ENCODE measurements at regions not wholly inside any gene's neighbourhood (a gene's known extent, or its start where the extent isn't known, plus 50 kb on each side); places are given as distances from the start of the nearest gene placed in this dataset.

DNA sequence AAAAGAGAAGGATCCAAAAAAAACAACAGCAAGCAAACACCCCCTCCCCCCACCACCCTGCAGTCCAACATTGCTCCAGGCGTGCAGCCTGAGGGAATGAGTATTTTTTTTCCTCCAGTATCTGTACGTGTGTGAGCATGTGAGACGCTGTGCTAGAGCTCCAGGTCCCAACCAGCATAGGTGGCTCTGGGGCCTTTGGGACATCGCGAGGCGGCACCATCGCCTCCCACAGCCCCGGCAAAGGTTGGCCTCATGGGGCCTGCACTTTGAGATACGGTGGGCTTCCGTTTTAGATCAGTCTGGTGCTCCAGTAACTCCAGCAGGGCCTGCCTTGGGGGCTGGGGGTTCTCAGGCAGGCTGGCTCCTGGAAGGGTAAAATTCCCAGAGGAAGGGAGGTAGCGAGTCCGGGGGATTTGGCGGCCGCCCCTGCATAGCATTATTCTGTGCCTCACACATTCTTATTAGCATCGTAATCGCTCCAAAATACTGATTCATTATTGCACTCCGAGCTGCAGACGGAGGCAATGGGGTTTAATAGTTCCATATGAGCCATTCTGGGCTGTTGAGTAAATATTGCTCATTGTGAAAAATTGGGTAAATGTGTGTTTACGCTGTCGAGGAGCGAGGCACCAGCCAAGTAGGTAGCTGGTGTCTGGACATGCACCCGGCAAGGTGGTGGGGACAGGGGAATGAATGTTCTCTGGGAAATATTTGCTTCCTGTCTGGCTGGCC, 143.1 kb upstream of the MYL2 start:
- DNase-seq (ENCODE audit: low read depth in 3 of 3, low spot score in 2 of 3): no peak

DNA sequence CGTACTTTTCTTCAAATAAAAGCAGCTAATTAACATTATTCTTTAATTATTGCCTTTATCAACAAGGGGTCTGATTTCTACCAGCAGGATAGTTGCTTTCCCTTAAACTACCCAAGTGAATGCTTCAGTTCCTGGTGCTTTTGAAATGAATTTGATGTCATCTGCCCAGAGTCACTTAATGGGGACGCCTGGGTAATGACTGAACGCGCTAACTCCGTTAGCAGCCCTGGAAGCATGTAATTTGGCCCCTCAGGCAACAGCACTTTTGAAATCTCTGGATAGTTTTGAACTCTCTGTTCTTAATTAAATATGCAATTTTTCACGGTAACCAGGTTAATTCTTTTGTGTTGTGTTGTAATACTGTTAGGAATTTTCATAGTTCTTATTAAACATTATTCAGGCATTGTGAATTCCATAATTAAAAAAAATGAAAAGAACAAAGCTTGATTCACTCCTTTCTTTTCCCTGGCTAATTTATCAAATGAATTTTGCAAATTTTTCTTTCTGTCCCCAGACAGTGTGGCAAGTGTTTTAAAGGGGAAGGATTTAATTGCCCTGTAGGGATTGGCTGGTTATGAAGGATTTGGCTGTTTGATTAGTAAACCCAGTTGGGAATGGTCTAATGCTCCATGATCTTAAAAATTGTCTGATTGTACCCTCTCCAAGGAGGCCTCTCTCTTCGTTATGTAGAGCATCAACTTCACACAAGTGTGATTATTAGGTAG, 137.5 kb upstream of the MYL2 start:
- no peak for DNase-seq (ENCODE audit: low read depth in 3 of 3, low spot score in 2 of 3)

DNA sequence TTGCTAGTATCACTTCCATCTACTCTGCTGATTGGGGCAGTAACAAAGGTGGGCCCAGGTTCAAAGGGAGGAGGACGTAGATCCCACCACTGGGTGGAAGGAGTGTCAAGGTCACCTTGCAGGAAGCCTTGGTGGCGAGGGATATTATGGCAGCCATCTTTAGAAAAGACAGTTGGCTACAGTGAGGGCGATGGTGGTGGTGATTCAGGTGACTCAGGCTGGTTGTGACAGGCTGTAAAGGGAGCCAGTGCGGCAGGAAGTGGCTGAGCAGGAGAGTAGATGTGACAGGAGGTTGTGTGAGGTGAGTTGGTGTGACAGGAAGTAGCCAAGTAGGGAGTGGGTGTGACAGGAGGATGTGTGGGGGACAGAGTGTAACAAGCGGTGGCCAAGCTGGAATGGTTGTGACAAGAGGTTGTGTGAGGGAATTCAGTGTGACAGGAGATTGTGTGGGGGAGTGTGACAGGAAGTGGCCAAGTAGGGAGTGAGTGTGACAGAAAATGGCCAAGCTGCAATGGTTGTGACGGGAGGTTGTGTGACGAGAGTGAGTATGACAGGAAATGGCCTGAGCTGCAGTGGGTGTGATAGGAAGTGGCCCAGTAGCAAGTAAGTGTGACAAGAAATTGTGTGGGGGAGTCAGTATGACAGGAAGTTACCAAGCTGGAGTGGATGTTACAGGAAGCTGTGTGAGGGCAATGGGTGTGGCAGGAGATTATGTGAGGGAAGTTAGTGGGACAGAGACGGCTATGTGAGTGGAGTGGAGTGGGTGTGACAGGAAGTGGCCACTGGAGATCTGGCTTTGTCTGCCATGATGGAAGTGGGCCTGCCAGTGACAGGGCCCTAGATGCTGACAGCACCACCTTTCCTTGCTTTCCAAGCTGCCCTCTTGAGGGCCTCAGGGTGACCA, 136.5 kb upstream of the MYL2 start:
- no peak for DNase-seq (ENCODE audit: low read depth in 3 of 3, low spot score in 2 of 3)

DNA sequence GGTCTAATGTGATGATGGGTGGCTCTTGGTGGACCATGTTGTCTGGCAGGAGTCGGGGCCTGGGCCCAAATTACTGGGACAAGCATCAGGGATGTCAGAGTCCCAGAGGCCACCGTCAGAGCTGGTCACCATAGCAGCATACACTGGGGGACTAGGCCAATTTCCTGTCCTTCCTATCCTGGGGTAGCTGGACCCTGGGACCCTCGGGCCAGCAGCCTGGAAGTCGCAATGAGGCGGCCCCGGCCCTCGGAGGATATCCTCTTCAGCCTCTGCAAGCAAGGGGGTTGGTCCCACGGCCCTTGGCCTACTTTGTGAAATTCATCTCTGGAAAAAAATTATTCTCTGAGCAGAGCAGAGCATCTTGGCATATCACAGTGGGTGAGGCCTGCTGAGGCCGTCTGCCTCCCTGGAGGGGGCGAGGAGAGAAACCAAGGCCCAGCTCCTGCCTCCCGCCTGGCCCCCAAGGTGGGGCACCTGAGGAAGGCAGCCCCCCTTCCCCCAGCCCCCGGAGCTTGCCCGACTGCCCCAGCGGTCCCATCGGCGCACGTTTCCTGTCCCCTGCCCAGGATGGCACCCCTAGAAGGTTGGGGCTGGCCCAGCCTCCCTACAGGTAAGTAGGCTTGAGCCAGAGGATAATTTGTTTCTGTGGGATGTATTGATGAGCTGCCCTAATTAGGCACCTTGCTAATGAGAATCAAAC, 135.0 kb upstream of the MYL2 start:
- DNase-seq (ENCODE audit: low read depth in 3 of 3, low spot score in 2 of 3): no peak

DNA sequence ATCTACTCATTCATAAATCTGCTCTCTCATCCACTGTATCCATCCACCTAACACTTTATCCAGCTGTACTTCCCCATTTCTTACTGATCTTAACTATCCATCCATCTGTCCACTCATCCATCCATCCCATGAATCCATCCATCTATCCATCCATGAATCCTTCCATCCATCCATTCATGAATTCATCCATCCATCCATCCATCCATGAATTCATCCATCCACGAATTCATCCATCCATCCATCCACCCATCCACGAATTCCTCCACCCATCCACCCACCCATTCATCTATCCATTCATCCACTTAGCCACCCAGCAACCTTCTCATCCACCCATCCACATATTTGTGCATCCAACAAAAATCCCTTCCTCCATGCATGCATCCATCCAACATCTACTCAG, 128.6 kb upstream of the MYL2 start:
- no peak for DNase-seq (ENCODE audit: low read depth in 3 of 3, low spot score in 2 of 3)

DNA sequence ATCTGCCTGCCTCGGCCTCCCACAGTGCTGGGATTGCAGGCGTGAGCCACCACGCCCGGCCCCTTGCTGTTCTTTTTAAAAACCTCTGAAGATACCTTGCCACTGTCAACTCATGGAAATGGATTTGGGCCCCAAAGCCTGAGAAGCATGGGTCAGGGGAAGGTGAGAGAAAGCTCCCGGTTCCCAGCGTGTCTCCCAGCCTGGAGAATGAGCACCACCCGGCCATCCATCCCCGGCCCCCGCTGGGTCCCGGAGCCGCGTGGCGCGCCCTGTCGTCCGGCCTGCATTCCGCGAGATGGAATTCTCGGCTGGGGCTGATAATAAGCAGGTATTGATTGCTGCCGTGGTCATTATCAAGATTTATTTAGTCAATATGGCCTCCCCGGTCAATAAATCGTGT, 126.5 kb upstream of the MYL2 start:
- DNase-seq (ENCODE audit: low read depth in 3 of 3, low spot score in 2 of 3): no peak

DNA sequence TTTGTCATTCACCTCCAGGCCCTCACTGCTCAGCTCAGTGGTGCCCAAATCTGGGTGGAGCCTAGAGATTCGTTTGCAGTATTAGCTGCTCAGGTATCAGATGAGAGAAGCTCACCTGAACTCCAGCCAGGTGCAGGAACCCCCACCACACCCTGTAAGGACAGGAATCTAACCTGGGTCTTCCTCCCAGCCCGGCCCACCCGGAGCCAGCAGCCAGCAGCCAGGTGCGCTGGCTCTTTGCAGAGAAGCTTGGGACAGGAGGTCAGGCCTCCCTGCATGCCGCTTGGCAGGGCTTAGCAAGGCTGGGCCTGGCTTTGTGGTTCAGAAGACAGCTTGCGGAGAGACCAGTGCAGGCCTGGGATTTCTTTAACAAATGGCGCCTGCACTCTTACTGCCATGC, 125.6 kb upstream of the MYL2 start:
- DNase-seq (ENCODE audit: low read depth in 3 of 3, low spot score in 2 of 3): no peak

DNA sequence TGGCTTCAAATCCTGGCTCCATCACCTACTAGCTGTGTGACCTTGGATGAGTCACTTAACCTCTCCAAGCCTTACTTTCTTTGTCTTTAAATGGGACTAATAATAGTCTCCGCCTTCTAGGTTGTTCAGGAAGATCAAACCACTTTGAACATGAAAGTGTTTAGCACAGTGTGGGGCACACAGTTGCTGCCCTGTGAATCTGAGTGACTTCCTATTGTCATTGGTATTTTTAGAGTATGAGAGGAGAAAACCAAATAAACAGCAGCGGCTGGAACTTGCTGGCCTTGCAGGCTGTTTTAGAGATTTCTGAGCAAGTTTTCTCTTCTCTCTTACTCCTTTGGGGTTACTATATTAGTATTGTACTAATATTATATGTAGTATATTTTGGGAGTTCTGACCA, 120.7 kb upstream of the MYL2 start:
- no peak for DNase-seq (ENCODE audit: low read depth in 3 of 3, low spot score in 2 of 3)

DNA sequence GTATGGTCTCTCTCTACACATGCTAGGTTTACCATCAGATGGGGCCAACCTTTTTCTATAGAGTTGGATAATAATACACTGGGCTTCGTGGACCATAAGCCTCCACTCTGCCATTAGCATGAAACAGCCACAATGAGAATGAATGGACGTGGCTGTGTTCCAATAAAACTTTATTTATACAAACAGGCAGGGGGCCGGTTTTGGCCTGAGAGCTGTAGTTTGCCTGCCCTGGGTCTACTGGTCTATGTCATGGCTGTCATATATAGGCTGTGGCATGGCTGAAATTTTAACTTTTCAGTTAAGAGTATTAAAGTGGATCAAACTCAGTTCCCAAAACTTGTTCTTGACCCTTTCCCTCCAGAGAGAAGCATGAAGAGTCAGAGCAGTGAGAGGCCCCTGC, 120.3 kb upstream of the MYL2 start:
- DNase-seq (ENCODE audit: low read depth in 3 of 3, low spot score in 2 of 3): no peak

DNA sequence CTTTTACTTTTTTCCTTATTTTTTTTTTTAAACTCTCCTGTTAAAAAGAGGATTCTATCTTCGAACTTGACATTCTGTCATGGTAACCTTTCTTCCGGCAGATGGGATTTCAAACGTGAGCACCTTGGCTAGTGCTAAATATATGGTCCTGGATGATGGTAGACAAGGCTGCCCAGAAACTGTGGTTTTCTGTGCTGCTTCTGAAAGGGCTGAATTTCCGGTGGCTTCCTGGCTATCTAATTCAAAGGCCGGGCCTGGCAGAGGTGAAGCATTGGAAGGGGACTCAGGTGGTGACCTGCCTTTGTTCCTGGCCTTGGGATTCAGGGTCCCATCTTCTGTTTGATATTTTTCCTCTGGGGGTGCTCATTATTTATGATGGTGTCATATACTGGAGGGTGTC, 118.6 kb upstream of the MYL2 start:
- no peak for DNase-seq (ENCODE audit: low read depth in 3 of 3, low spot score in 2 of 3)

DNA sequence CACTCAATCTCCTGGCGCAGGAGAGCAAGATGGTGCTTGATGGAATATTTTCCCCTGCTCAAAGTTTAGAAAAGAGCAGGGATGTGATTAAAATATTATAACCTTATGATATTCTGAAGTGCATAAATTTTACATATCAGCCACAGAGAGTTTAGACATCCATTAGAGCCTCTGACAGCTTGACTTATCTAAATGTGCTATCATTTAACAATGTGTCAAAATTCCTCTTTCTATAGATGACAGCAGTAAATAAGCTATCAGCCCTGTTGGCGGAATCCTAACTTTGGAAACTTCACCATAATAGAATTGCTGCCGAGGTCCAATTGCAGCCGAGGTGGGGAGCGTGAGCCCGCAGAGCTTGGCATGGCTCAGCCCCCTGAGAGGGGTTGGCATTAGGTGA, 117.7 kb upstream of the MYL2 start:
- DNase-seq (ENCODE audit: low read depth in 3 of 3, low spot score in 2 of 3): no peak

DNA sequence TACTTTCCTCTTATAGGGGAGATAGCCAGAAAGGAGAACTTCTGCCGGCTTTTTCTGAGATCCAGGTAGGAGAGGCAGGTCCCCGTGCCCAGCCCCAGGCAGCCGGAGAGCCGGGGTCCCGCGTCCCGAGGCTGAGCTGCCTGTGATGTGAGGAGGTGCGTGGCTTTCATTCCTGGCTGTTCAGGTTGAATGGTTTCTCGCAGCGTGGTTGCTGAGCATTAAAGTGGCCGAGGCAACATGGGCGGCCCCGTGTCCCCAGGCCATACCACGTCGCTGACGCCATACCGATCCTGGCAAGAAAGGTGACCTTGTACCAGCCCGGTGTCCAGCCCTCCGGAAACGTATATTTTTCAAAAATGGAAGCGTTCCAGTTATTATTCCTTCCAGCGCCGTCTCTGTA, 116.7 kb upstream of the MYL2 start:
- no peak for DNase-seq (ENCODE audit: low read depth in 3 of 3, low spot score in 2 of 3)

DNA sequence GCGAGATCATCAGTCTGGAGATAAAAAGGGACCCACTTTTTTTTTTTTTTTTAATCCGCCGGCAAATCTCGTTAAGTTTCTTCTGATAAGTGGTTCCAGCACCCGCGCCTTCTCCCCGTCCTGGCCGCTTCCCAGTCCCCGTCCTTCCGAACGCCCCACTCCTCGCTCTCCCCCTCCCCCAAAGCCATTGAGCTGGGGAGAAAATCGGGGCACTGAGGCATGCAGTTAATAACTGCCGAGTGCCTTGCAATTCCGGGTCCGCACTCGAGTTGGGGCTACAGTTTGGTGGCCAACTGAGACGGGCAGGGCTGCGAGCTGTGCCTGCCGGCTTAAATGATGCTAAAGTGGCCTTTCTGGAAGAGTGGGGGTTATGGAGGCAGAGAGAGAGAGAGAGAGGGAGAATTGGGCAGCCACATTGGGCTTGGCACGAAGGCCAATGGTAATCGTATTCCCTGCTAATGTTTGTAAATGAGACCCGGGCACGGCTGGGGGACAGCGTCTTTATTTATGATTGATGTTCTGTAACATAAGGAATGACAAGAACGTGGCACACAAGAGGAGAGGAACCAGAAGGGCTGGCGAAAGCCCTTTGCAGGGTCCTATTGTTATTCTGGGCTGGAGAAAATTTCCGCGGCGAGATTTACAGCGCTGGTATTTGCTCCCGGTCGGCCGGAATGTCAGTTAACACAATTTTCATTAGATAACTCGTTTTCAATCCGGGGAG, 115.4 kb upstream of the MYL2 start:
- DNase-seq (ENCODE audit: low read depth in 3 of 3, low spot score in 2 of 3): no peak

DNA sequence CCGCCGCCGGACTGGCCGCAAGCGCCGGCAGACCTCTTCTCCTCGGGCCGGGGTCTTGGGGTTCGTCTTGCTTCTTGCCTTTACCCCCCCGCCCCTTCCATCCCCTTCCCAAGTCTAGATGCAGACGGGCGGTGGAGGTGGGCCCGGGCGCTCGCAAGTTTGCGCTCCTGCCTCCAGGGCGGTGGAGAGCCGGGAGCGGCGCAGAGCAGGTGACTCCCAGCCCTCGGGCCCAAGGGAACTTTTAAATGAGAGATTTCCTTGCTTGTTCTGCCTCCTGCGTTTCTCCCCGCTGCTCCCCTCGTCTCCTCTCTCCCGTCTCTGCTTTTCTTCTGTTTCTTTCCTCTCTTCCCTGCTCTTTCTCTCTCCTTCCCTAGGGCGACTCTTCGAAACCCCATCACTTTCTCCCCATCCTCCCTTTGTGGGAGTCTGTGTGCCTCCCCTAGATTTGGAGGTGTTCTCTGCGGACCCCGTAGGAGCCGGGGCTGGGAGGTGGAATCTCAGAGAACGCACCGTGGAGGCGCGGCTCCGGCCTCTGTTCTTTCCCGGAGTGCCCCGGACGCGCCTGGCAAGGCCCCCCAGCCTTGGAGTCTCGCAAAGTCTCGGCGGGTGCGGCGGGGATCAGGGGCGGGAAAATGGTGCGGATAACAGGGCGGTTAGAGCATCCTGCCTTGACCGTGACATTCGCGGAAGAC, 114.7 kb upstream of the MYL2 start:
- DNase-seq (ENCODE audit: low read depth in 3 of 3, low spot score in 2 of 3): no peak

DNA sequence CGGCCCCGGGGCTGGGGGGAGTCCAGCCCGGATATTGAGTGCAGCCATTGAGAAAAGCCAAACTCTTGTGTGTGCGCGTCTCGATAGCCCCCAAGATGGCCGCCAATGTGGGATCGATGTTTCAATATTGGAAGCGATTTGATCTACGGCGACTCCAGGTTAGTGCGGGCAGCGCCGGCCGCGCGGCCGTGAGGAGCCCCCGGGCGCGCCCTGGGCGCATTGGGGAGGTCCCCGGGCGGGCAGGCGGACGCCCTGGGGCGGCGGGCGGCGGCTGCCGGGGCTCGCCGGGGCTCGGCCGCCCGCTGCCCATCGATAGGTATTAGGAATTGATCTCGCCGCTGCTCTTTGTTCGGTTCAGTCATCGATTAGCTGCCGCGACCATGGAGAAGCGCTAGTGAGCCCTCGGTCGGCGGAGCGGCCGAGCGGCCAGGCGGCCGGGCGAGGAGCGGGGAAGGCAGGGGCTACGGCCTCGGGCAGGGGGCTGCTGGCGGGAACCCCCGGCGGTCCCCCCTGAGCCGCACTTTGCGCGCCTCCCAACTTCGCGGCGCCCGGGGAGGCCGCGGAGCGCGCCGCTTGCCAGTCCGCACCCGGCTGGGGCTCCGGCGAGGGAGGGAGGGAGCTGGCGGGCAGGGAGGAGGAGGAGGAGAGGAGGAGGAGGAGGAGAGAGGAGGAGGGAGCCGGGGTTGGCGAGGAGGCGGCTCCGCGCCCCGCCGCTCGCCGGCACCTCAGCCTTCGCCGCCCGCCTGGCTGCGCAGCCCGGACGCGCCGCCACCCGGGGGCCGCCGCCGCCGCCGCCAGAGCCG, 113.9 kb upstream of the MYL2 start, which contains the start of gene CUX2:
CUX2 (plus strand) TSS at position 83 of the 803 bp plus-strand sequence.
- no peak for DNase-seq (ENCODE audit: low read depth in 3 of 3, low spot score in 2 of 3)

DNA sequence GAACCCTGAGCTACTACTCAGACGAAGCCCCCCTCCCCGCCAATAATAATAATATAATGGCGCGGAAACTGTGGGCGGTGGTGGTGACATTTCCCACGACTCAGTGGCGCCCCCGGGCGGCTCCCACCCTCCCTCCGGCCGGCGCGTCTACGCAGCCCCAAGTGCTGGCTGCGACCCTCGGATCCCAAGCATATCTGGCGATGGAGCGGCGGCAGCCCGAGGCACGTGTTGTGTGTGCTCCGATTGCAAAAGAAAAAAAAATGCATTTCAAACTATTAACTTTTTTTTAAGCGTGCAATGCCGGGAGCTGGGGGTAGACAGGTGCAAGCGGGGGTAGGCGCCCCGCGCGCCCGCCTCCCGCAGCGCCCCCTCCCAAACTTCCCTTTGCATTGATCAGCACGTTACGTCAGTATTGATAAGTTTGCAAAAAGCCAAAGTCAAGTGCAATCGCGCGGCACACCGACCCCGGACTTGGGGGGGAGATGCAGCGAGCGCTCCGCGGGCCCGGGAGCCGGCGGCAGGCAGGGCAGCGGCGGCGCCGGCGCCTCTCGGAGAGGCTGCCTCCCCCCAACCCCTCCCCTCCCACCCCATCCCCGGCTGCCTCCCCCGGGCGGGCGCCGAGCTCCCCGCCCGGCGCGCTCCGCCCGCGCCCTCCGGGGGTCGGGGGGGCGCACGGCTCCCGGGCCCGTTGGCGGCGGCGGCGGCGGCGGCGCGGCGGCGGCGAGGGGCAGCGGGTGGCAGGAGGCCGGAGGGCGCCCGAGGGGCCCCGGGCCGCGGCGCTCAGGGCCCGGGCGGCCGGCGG, 113.1 kb upstream of the MYL2 start:
- DNase-seq (ENCODE audit: low read depth in 3 of 3, low spot score in 2 of 3): no peak

DNA sequence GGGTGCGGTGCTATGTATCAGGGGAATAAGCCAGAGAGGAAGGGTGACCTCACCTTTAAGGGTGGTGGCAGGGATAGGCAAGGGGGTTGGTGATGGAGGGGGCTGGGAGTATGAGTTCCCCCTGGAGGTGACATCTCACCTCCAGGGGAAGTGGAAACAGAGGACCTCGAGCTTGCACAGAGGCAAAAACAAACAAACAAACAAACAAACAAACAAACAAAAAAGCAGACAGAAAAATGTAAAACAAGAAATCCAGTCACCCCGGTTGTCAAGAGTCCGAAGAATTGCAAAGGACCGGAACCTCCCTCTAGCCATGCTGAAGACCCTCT, 112.2 kb upstream of the MYL2 start:
- DNase-seq (ENCODE audit: low read depth in 3 of 3, low spot score in 2 of 3): no peak

DNA sequence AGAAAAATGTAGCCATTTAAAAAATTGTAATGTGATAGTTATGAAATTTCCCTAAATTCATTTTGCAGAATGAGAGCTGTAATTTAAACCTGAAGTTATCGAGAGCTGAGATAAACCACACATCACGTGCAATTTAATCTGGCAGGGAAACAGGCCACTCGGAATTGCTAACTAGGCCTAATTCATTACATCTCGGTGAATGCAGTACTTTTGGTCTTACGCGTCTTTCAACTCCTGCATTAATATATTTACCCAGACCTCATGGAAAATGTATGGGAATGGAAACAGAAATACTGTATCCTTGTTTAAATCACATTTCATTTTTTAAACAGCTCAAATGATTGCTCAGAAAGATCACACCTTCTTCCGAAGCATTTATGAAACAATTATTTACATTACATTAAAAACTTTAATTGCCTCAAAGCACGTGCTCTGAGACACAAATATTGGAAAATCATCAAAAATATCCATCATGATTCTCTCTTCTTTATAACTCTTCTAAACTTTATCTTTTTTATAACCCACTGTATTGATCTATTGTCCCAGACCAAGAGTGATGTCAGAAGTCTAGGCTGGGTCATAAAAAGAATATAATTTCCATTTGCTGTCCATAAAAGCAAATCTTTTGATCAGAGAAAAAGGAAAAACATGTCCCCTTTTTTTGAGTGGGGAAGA, 111.7 kb upstream of the MYL2 start:
- no peak for DNase-seq (ENCODE audit: low read depth in 3 of 3, low spot score in 2 of 3)

Measured in right renal cortex interstitium (tissue), 3 donors.